Astrocyte (in vitro differentiated cells and primary cell): ENCODE measurements at regions not wholly inside any gene's neighbourhood (a gene's known extent, or its start where the extent isn't known, plus 50 kb on each side); places are given as distances from the start of the nearest gene placed in this dataset.

Source experiments
- CTCF ChIP-seq: IDR thresholded peaks from 2 replicates; pipeline ENCODE4 v1.5.1; 2011; ENCODE audit warnings: low read depth, mild to moderate bottlenecking, inconsistent platforms, low read length, moderate library complexity; ENCODE audit not compliant: insufficient read depth
- EZH2 ChIP-seq: IDR thresholded peaks from 2 replicates; pipeline ENCODE4 v1.6.1; 2012; ENCODE audit warnings: mild to moderate bottlenecking, low read length, inconsistent platforms; ENCODE audit not compliant: insufficient read depth

GRCh38 chr6:68458447-68458846 lies 176.6 kb upstream of the ADGRB3 start:
- TF ChIP-seq EZH2 (no peak), CTCF (no peak)
